WTC11 (cell line): ENCODE measurements at regions not wholly inside any gene's neighbourhood (a gene's known extent, or its start where the extent isn't known, plus 50 kb on each side); places are given as distances from the start of the nearest gene placed in this dataset.
A peak's percentile ranks its signal among the peaks of the same experiment; 100 is the strongest.

Experiments used
- ATAC-seq: fragments of 200-7000 bp; cut with Tn5 transposase; 2 replicates; pipeline ENCODE4 v1.10.0; 2021; ENCODE audit warnings: mild to moderate bottlenecking, moderate library complexity
- CTCF ChIA-PET: fragments of 300-600 bp; sonication (Branson Sonifier 250); formaldehyde crosslinking; loops from one replicate; lab custom pipeline; 2021; ENCODE audit warnings: antibody characterized with exemption; lab: Charles Lee
- POLR2A ChIA-PET: fragments of 350-600 bp; sonication (Branson Sonifier 250); formaldehyde crosslinking; loops from one replicate; lab custom pipeline; 2021; ENCODE audit warnings: antibody characterized with exemption; lab: Charles Lee
- DNase-seq: peaks from one replicate; pipeline ENCODE4 v3.0.0; 2021; ENCODE audit warnings: low spot score
- H3K27ac Mint-ChIP-seq: 2 replicates; pipeline ENCODE4 v1.8.0; 2021; ENCODE audit warnings: mixed read lengths
- H3K27me3 Mint-ChIP-seq: 2 replicates; pipeline ENCODE4 v1.8.0; 2021; ENCODE audit warnings: low read depth, mild to moderate bottlenecking, moderate library complexity, mixed read lengths
- H3K36me3 Mint-ChIP-seq: 2 replicates; pipeline ENCODE4 v1.8.0; 2021; ENCODE audit warnings: mixed read lengths
- H3K4me1 Mint-ChIP-seq: 2 replicates; pipeline ENCODE4 v1.8.0; 2022; ENCODE audit warnings: mixed read lengths
- H3K4me3 Mint-ChIP-seq: 2 replicates; pipeline ENCODE4 v1.8.0; 2021; ENCODE audit warnings: mild to moderate bottlenecking, moderate library complexity, mixed read lengths
- H3K9me3 Mint-ChIP-seq: 2 replicates; pipeline ENCODE4 v1.8.0; 2021; ENCODE audit warnings: mixed read lengths
- AR ChIP-seq: fragments of 250-450 bp; sonication (Bioruptor Pico); IDR thresholded peaks from 2 replicates; pipeline ENCODE4 v1.9.0; 2021; ENCODE audit warnings: mild to moderate bottlenecking
- ATF6 ChIP-seq: sonication (generic); formaldehyde crosslinking; IDR thresholded peaks from 2 replicates; pipeline ENCODE4 v1.8.1; 2023; ENCODE audit warnings: mild to moderate bottlenecking, missing genetic modification reagents
- CBFB ChIP-seq: sonication (generic); formaldehyde crosslinking; IDR thresholded peaks from 2 replicates; pipeline ENCODE4 v1.8.1; 2022; ENCODE audit warnings: mild to moderate bottlenecking, low read depth, missing genetic modification reagents
- CREB1 ChIP-seq: sonication (generic); formaldehyde crosslinking; IDR thresholded peaks from 2 replicates; pipeline ENCODE4 v1.8.0; 2023; ENCODE audit warnings: mild to moderate bottlenecking, missing genetic modification reagents
- ETV6 ChIP-seq: sonication (generic); formaldehyde crosslinking; IDR thresholded peaks from 2 replicates; pipeline ENCODE4 v1.8.1; 2022; ENCODE audit warnings: mild to moderate bottlenecking, missing genetic modification reagents
- FOXK1 ChIP-seq: sonication (generic); formaldehyde crosslinking; IDR thresholded peaks from 2 replicates; pipeline ENCODE4 v1.8.0; 2022; ENCODE audit warnings: mild to moderate bottlenecking, moderate library complexity, missing genetic modification reagents
- FOXP1 ChIP-seq: sonication (generic); formaldehyde crosslinking; IDR thresholded peaks from 2 replicates; pipeline ENCODE4 v1.8.0; 2022; ENCODE audit warnings: missing genetic modification reagents, mild to moderate bottlenecking, moderate library complexity, borderline replicate concordance
- FOXP4 ChIP-seq: sonication (generic); formaldehyde crosslinking; IDR thresholded peaks from 2 replicates; pipeline ENCODE4 v1.8.0; 2022; ENCODE audit warnings: mild to moderate bottlenecking, missing genetic modification reagents
- IRF2 ChIP-seq: sonication (generic); formaldehyde crosslinking; IDR thresholded peaks from 2 replicates; pipeline ENCODE4 v1.8.0; 2022; ENCODE audit warnings: low read depth, missing genetic modification reagents, borderline replicate concordance
- MXD4 ChIP-seq: fragments of 250-450 bp; sonication (Bioruptor Pico); IDR thresholded peaks from 2 replicates; pipeline ENCODE4 v1.8.0; 2021; ENCODE audit warnings: mild to moderate bottlenecking, moderate library complexity, borderline replicate concordance
- NFYB ChIP-seq: sonication (generic); formaldehyde crosslinking; conservative IDR thresholded peaks from 2 replicates; pipeline ENCODE4 v1.8.0; 2022; ENCODE audit warnings: low read depth, missing genetic modification reagents
- NR1H2 ChIP-seq: sonication (generic); formaldehyde crosslinking; IDR thresholded peaks from 2 replicates; pipeline ENCODE4 v1.9.0; 2021; ENCODE audit warnings: mild to moderate bottlenecking, moderate library complexity, missing genetic modification reagents
- NR3C1 ChIP-seq: sonication (generic); formaldehyde crosslinking; conservative IDR thresholded peaks from 2 replicates; pipeline ENCODE4 v1.8.1; 2023; ENCODE audit warnings: low read depth, mild to moderate bottlenecking, missing genetic modification reagents
- SMAD3 ChIP-seq: sonication (generic); formaldehyde crosslinking; IDR thresholded peaks from 2 replicates; pipeline ENCODE4 v1.8.0; 2022; ENCODE audit warnings: missing genetic modification reagents, mild to moderate bottlenecking, borderline replicate concordance
- TP53 ChIP-seq: sonication (generic); formaldehyde crosslinking; IDR thresholded peaks from 2 replicates; pipeline ENCODE4 v1.8.1; 2023; ENCODE audit warnings: mild to moderate bottlenecking, missing genetic modification reagents
- USF2 ChIP-seq: sonication (generic); formaldehyde crosslinking; IDR thresholded peaks from 2 replicates; pipeline ENCODE4 v1.8.1; 2023; ENCODE audit warnings: mild to moderate bottlenecking, missing genetic modification reagents, moderate library complexity
- ZNF317 ChIP-seq: sonication (generic); formaldehyde crosslinking; IDR thresholded peaks from 2 replicates; pipeline ENCODE4 v1.8.1; 2023; ENCODE audit warnings: low read depth, mild to moderate bottlenecking, moderate library complexity, missing genetic modification reagents, borderline replicate concordance
- ZNF396 ChIP-seq: fragments of 250-450 bp; sonication (Bioruptor Pico); IDR thresholded peaks from 2 replicates; pipeline ENCODE4 v1.8.0; 2021; ENCODE audit warnings: mild to moderate bottlenecking, moderate library complexity, borderline replicate concordance
- TF ChIP-seq, protein P1 (sequence below): sonication (generic); formaldehyde crosslinking; conservative IDR thresholded peaks from 2 replicates; pipeline ENCODE4 v1.8.1; 2022; ENCODE audit warnings: mild to moderate bottlenecking, missing genetic modification reagents

DNA sequence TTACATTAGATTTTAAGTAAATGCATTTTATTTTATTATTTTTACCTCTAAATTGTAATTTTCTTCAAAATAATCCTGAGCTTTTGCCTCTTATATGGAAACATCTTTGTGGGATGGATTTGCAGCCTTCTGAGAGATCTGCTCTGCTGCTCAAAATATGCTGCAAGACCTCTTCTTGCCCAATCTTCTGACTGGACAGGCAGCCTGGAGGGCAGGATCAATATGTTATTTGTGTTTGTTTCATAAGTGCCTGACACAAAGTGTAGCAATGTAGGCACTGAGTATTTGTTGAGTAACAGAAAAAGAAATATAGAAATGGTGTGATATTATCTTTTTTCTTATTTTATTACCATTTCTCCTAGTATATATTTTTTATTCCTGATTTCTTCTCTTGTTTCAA, 1106.9 kb downstream of the TMTC2 start:
- TF ChIP-seq, protein P1, sequence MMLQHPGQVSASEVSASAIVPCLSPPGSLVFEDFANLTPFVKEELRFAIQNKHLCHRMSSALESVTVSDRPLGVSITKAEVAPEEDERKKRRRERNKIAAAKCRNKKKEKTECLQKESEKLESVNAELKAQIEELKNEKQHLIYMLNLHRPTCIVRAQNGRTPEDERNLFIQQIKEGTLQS (CRISPR knock-in tag) = no peak
- TF ChIP-seq NR3C1 (CRISPR knock-in tag) (no peak), ZNF317 (CRISPR knock-in tag) (no peak), ATF6 (CRISPR knock-in tag) (no peak), USF2 (CRISPR knock-in tag) (no peak), CBFB (CRISPR knock-in tag) (no peak), FOXP1 (CRISPR knock-in tag) (no peak)
- peaks cover 3% of the 10 kb centered on the region for H3K36me3 Mint-ChIP-seq
- POLR2A ChIA-PET = no interaction called here
- H3K9me3 Mint-ChIP-seq = peaks cover 2% of the 10 kb centered on the region; the same call in 1 of the 2 replicates
- DNase-seq (no peak), ATAC-seq (no peak)
- H3K4me1 Mint-ChIP-seq = peaks cover 25% of the 10 kb centered on the region
- H3K4me3 Mint-ChIP-seq = no peak overlapping the region
- H3K27me3 Mint-ChIP-seq = no peaks in the 10 kb centered on the region
- H3K27ac Mint-ChIP-seq = no peak overlapping the region
- CTCF ChIA-PET = no interaction called here

GRCh38 chr12:83784298-83784890, 1097.7 kb downstream of the TMTC2 start:
- ChIA-PET POLR2A (no interaction called here), CTCF (interaction anchor here (0.8 kb wide), 1 partner anchor 1099 kb away, joined by 3 read pairs; no protein-coding TSS in a partner anchor)
- Mint-ChIP-seq H3K36me3 (peaks cover 3% of the 10 kb centered on the region), H3K27me3 (no peaks in the 10 kb centered on the region; the same call in 1 of the 2 replicates), H3K4me1 (peaks cover 2% of the 10 kb centered on the region; the same call in 1 of the 2 replicates), H3K27ac (no peak overlapping the region), H3K4me3 (no peak overlapping the region), H3K9me3 (peaks cover 8% of the 10 kb centered on the region)
- peak; percentile 19 for DNase-seq
- TF ChIP-seq SMAD3 (CRISPR knock-in tag) = no peak
- no peak for TF ChIP-seq ZNF396
- peak; percentile 87 for ATAC-seq

- Mint-ChIP-seq H3K27me3 (no peaks in the 10 kb centered on the region; the same call in 1 of the 2 replicates), H3K9me3 (peaks cover 24% of the 10 kb centered on the region), H3K27ac (no peak overlapping the region), H3K36me3 (peaks cover 5% of the 10 kb centered on the region; the same call in 1 of the 2 replicates), H3K4me1 (peaks cover 2% of the 10 kb centered on the region; the same call in 1 of the 2 replicates), H3K4me3 (no peak overlapping the region)
- no peak for ATAC-seq
- CTCF ChIA-PET = no interaction called here
- POLR2A ChIA-PET = no interaction called here
- no peak for TF ChIP-seq FOXK1 (CRISPR knock-in tag)
- TF ChIP-seq, all 79 proteins: peak for 0
- no peak for DNase-seq
Observed at GRCh38 chr12:83779526-83779925, 1092.8 kb downstream of the TMTC2 start.

- H3K36me3 Mint-ChIP-seq = peaks cover 15% of the 10 kb centered on the region
- DNase-seq (no peak), ATAC-seq (no peak)
- H3K27ac Mint-ChIP-seq = no peak overlapping the region
- POLR2A ChIA-PET = no interaction called here
- H3K4me1 Mint-ChIP-seq = peaks cover 6% of the 10 kb centered on the region
- H3K9me3 Mint-ChIP-seq = peaks cover 24% of the 10 kb centered on the region
- H3K4me3 Mint-ChIP-seq = no peak overlapping the region
- H3K27me3 Mint-ChIP-seq = no peaks in the 10 kb centered on the region
- CTCF ChIA-PET = no interaction called here
- no peak for TF ChIP-seq FOXK1 (CRISPR knock-in tag)
- no peak for TF ChIP-seq ETV6 (CRISPR knock-in tag)
- no peak for TF ChIP-seq ZNF396
- TF ChIP-seq CREB1 = no peak
- TF ChIP-seq NFYB (CRISPR knock-in tag) = no peak
- no peak for TF ChIP-seq AR
- TF ChIP-seq TP53 = no peak
- TF ChIP-seq SMAD3 (CRISPR knock-in tag) = no peak
- TF ChIP-seq IRF2 = no peak
- TF ChIP-seq NR1H2 = no peak
- no peak for TF ChIP-seq FOXP4 (CRISPR knock-in tag)
- no peak for TF ChIP-seq MXD4
Observed at GRCh38 chr12:83769151-83769550, 1082.4 kb downstream of the TMTC2 start.
